NB4 (cell line): ENCODE measurements at regions not wholly inside any gene's neighbourhood (a gene's known extent, or its start where the extent isn't known, plus 50 kb on each side); places are given as distances from the start of the nearest gene placed in this dataset.
"Not testable (repeated sequence)": the region's sequence is repeated elsewhere in the genome, so short reads cannot be mapped to it uniquely, and the experiment has no call there.

ENCODE experiments used
- CTCF ChIP-seq: IDR thresholded peaks from one replicate; pipeline ENCODE4 v1.5.1; 2012; ENCODE audit warnings: low read depth, low read length
- MAX ChIP-seq: IDR thresholded peaks from 2 replicates; pipeline ENCODE4 v1.6.1; 2011; ENCODE audit warnings: low read depth, low read length
- MYC ChIP-seq: IDR thresholded peaks from 2 replicates; pipeline ENCODE4 v1.6.1; 2011; ENCODE audit warnings: low read depth, low read length
- POLR2A ChIP-seq: IDR thresholded peaks from 2 replicates; pipeline ENCODE4 v1.6.1; 2011; ENCODE audit warnings: mild to moderate bottlenecking; ENCODE audit not compliant: insufficient read length; ENCODE audit errors: extremely low read depth

GRCh38 chrX:134045372-134045771, 60.0 kb upstream of the GPC3 start:
- TF ChIP-seq POLR2A, CTCF, MAX, MYC: not testable (repeated sequence)
